ENCODE measurements at regions not wholly inside any gene's neighbourhood (a gene's known extent, or its start where the extent isn't known, plus 50 kb on each side); places are given as distances from the start of the nearest gene placed in this dataset.

DNA sequence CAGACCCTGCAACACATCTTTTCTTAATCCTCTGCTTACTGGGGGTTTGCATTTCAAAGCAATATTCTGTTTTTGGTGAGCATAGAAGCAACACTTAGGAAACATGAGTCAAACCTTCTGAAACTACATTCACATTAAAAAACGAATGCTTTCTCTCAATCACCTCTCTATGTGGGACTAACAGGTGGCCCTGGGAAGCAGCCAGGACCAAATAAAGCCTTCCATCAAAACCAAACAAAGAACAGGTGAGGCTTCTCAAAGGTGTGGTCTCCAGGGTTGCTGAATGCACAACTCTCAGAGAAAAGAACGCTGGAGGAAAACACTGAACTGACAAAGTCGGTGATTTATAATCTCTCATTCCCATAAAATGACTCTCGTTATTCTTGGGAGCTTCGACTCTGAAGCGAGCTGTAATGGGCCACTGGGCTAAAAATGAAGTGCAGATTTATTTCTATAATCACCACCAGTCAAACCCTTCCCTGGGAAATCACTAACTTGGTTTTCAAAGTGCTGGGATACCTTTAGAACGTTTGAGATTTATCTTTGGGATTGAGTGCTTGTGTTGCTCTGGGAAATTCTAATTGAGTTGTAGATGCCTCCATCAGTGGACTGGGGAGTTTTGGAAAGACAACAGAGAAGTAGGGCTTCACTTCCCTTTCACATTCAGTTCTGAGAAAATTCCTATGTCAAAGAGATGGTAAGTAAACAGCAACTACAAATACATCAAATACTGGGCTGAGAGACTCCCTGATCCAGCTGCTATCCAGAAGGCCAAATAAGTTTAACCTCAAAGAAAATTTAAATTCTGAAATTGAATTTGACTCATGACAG is 262.0 kb upstream of the TMPO start:
- no peak for TF ChIP-seq CTCF (IDR thresholded peaks at IDR 0.05; ENCODE audit: insufficient read depth, low read length, poor library complexity, severe bottlenecking)
- Histone ChIP-seq H3K36me3 (ENCODE audit: control insufficient read depth, insufficient read depth, low read length) (no peaks in the 10 kb centered on the region), H3K27me3 (ENCODE audit: control insufficient read depth, insufficient read depth, low read length) (no peaks in the 10 kb centered on the region), H3K4me3 (ENCODE audit: low read depth, low read length) (no peak overlapping the region)
- no peak for DNase-seq (ENCODE audit: low read depth)

DNA sequence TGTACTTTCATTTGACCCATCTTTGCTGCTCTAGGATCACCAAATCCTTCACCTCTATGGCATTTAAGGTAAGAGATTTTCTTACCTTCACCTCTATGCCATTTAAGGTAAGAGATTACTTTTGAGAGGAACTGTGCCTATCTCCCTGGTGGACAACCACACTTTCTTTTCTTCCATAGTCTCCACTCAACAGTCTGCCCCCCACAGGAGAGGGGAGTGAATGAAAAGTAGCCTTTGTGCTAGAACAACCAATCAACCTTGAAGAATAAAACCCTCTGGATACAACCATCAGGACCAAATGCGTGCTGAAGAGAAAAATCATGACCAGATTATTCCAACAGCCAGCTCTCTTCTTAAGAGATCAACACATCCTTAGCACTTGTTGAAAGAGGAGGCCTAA is 258.6 kb upstream of the TMPO start:
- H3K4me3 ChIP-seq (ENCODE audit: low read depth, low read length) = no peak overlapping the region
- no peaks in the 10 kb centered on the region for H3K27me3 ChIP-seq (ENCODE audit: control insufficient read depth, insufficient read depth, low read length)
- no peaks in the 10 kb centered on the region for H3K36me3 ChIP-seq (ENCODE audit: control insufficient read depth, insufficient read depth, low read length)
- no peak for TF ChIP-seq CTCF (IDR thresholded peaks at IDR 0.05; ENCODE audit: insufficient read depth, low read length, poor library complexity, severe bottlenecking)
- DNase-seq (ENCODE audit: low read depth) = no peak

- H3K27me3 ChIP-seq (ENCODE audit: control insufficient read depth, insufficient read depth, low read length) = no peaks in the 10 kb centered on the region
- DNase-seq (ENCODE audit: low read depth) = no peak
- no peaks in the 10 kb centered on the region for H3K36me3 ChIP-seq (ENCODE audit: control insufficient read depth, insufficient read depth, low read length)
- TF ChIP-seq CTCF (IDR thresholded peaks at IDR 0.05; ENCODE audit: insufficient read depth, low read length, poor library complexity, severe bottlenecking) = no peak
- no peak overlapping the region for H3K4me3 ChIP-seq (ENCODE audit: low read depth, low read length)
Measured at GRCh38 chr12:98259693-98260092, 255.7 kb upstream of the TMPO start.

- no peak for DNase-seq (ENCODE audit: low read depth)
- TF ChIP-seq CTCF (IDR thresholded peaks at IDR 0.05; ENCODE audit: insufficient read depth, low read length, poor library complexity, severe bottlenecking) = no peak
- Histone ChIP-seq H3K27me3 (ENCODE audit: control insufficient read depth, insufficient read depth, low read length) (no peaks in the 10 kb centered on the region), H3K36me3 (ENCODE audit: control insufficient read depth, insufficient read depth, low read length) (no peaks in the 10 kb centered on the region), H3K4me3 (ENCODE audit: low read depth, low read length) (no peak overlapping the region)
Measured at GRCh38 chr12:98260276-98260675, 255.1 kb upstream of the TMPO start.

- H3K27me3 ChIP-seq (ENCODE audit: control insufficient read depth, insufficient read depth, low read length) = no peaks in the 10 kb centered on the region
- no peak overlapping the region for H3K4me3 ChIP-seq (ENCODE audit: low read depth, low read length)
- H3K36me3 ChIP-seq (ENCODE audit: control insufficient read depth, insufficient read depth, low read length) = no peaks in the 10 kb centered on the region
- DNase-seq (ENCODE audit: low read depth) = no peak
- TF ChIP-seq CTCF (IDR thresholded peaks at IDR 0.05; ENCODE audit: insufficient read depth, low read length, poor library complexity, severe bottlenecking) = no peak
Measured at GRCh38 chr12:98262902-98263301, 252.5 kb upstream of the TMPO start.

Data from kidney epithelial cell (primary cell).